ENCODE measurements at regions not wholly inside any gene's neighbourhood (a gene's known extent, or its start where the extent isn't known, plus 50 kb on each side); places are given as distances from the start of the nearest gene placed in this dataset.
"Not testable (repeated sequence)": the region's sequence is repeated elsewhere in the genome, so short reads cannot be mapped to it uniquely, and the experiment has no call there.

GRCh38 chr4:77352192-77352591 is 195.2 kb downstream of the CCNG2 start:
- H3K27ac ChIP-seq, result no peak overlapping the region
- no peak for TF ChIP-seq ZFX (IDR thresholded peaks at IDR 0.05; ENCODE audit: borderline replicate concordance)
- TF ChIP-seq, protein P1, sequence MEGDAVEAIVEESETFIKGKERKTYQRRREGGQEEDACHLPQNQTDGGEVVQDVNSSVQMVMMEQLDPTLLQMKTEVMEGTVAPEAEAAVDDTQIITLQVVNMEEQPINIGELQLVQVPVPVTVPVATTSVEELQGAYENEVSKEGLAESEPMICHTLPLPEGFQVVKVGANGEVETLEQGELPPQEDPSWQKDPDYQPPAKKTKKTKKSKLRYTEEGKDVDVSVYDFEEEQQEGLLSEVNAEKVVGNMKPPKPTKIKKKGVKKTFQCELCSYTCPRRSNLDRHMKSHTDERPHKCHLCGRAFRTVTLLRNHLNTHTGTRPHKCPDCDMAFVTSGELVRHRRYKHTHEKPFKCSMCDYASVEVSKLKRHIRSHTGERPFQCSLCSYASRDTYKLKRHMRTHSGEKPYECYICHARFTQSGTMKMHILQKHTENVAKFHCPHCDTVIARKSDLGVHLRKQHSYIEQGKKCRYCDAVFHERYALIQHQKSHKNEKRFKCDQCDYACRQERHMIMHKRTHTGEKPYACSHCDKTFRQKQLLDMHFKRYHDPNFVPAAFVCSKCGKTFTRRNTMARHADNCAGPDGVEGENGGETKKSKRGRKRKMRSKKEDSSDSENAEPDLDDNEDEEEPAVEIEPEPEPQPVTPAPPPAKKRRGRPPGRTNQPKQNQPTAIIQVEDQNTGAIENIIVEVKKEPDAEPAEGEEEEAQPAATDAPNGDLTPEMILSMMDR (IDR thresholded peaks at IDR 0.05), result no peak

DNA sequence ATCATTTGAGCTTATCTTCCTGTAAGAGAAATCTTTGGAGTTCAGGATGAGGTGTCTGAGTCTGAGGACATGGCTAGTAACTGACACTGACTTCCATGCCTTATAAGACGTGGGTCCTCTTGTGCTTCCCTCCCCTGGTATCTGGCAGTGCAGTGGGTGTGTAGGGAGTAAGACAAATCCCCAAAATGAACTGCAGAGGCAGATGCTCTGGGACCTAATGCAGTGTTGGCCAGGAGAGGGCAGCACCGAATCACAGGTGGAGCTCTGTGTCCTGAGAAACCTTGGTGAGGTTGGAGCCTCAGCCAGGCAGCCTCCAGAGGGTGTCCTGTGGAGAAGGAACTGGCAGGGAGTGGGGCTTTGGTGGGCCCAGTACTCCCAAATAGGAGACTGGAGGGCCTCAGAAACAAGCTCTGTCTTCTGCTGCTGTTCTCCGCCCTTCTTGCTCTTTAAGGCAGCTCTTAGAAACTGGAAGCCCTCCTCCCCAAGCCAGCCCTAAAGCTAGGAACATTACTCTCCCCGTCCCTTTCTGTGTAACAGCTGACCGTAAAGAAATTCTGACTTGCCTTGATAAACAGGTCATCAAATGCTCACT is 196.8 kb downstream of the CCNG2 start:
- TF ChIP-seq, protein P1 (IDR thresholded peaks at IDR 0.05), result peak; percentile 77
- H3K27ac ChIP-seq, result not testable (repeated sequence)

DNA sequence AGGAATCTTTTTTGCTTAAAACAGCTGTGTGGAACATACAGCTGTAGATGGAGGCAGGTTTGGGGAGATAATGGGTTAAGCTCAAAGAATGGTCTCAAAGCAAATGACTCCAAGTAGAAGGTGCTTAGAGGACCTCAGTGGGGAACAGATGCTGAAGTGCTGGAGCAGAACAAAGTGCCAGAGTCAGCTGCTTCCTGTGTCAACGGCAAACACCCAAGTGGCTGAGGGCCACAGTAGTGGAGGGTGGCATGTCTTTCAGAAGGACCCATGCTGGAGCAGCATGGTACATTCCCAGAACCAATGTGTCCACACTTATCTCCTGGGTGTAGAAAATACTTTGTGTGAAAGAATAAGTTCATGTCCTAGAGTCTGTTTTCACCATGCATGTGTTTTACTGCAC is 197.5 kb downstream of the CCNG2 start:
- no peak for TF ChIP-seq ZFX (IDR thresholded peaks at IDR 0.05; ENCODE audit: borderline replicate concordance)
- TF ChIP-seq, protein P1 (IDR thresholded peaks at IDR 0.05), result no peak
- H3K27ac ChIP-seq, result no peak overlapping the region

DNA sequence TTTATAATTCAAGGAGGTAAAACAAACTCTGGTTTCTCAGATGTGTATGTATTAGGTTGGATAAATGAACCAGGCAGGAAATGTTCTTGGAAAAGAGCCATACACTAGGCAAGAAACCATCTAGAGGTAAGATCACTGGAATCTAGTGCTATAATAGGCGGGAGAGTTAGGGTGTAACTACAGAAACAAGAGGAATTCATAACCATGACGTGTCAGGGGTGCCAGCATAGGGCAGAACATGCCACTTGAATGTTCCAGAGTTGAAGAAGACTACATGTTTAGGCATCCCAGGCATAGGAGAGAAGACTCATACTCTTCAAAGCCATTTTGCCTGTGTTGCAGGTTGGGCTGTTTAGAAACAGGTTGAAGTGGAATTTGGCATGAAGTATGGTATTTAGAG is 198.7 kb downstream of the CCNG2 start:
- TF ChIP-seq, protein P1 (IDR thresholded peaks at IDR 0.05), result no peak
- no peak for TF ChIP-seq ZFX (IDR thresholded peaks at IDR 0.05; ENCODE audit: borderline replicate concordance)
- no peak overlapping the region for H3K27ac ChIP-seq

DNA sequence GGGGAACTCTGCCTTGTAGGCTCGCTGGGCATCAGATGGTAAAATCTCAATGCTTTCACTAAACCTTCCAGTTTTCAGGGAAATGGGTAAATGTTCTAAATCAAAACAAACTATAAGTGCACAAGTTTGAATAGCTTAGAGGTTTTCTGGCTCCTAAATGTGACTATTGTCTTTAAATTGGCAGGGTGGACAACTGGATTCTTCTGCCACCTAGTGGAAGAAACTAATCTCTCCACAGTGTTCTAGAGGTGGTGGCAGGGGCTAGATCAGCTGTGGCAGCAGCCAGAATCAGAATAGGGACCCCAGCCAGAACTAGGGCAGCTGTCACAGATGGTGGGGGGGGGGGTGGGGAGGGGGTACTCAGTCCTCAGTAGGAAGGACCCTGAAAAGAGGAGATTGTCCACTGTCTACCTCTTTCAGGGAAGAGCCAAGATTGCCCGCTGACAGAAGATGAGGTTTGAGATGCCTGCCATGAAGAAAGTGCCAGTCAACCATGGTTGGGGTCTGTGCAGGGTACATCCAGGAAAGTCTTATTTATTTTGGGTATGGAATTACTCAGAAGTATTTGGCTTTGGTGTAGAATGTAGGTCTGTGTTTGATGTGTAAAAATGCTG is 201.4 kb downstream of the CCNG2 start:
- TF ChIP-seq, protein P1 (IDR thresholded peaks at IDR 0.05), result peak; percentile 69
- TF ChIP-seq ZFX (IDR thresholded peaks at IDR 0.05; ENCODE audit: borderline replicate concordance), result no peak
- H3K27ac ChIP-seq, result no peak overlapping the region

DNA sequence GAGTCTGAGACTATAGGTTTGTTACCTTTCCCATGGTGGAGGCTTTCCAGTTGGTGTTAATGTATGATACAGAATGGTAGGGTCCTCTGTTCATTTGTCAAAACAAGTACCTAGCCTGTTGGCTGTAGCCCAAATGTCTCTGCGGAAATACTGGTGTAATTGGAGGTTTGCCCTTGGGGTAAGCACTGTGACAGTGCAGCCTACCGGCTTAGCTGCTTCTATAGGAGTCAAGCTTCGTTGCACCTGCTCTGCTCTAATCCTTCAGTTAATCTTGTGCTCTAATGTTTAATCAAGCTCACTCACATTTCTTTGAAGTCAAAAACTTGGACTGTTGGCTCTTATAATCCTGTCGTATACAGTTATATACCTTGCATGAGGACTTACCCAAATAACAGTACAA is 203.4 kb downstream of the CCNG2 start:
- H3K27ac ChIP-seq, result no peak overlapping the region
- TF ChIP-seq ZFX (IDR thresholded peaks at IDR 0.05; ENCODE audit: borderline replicate concordance), result no peak
- TF ChIP-seq, protein P1 (IDR thresholded peaks at IDR 0.05), result no peak

- not testable (repeated sequence) for H3K27ac ChIP-seq
- TF ChIP-seq, protein P1 (IDR thresholded peaks at IDR 0.05), result peak; percentile 76
These were observed 209.9 kb downstream of the CCNG2 start for GRCh38 chr4:77366876-77367275.

Measured in 22Rv1 (cell line).